ENCODE measurements at regions not wholly inside any gene's neighbourhood (a gene's known extent, or its start where the extent isn't known, plus 50 kb on each side); places are given as distances from the start of the nearest gene placed in this dataset.

- TF ChIP-seq POLR2AphosphoS5 (IDR thresholded peaks at IDR 0.05; ENCODE audit: low read depth, low read length): no peak
Observed at GRCh38 chr10:43843321-43844101, 194.8 kb upstream of the ZNF32 start.

- TF ChIP-seq FOXP2 (optimal IDR thresholded peaks at IDR 0.05; ENCODE audit: borderline replicate concordance, extremely low read depth, extremely low read length, insufficient read depth): no peak
- TF ChIP-seq REST (IDR thresholded peaks at IDR 0.05; ENCODE audit: insufficient read depth in 1 of 2, low read depth in 2 of 2, low read length in 2 of 2): no peak
- no peak for TF ChIP-seq SIN3A (IDR thresholded peaks at IDR 0.05; ENCODE audit: borderline replicate concordance, insufficient read depth, low read length)
- TF ChIP-seq TAF1 (IDR thresholded peaks at IDR 0.05; ENCODE audit: borderline replicate concordance, insufficient read depth, low read length): no peak
- no peak for TF ChIP-seq POLR2AphosphoS5 (IDR thresholded peaks at IDR 0.05; ENCODE audit: low read depth, low read length)
Observed at GRCh38 chr10:43842496-43842895, 193.8 kb upstream of the ZNF32 start.

- TF ChIP-seq REST (IDR thresholded peaks at IDR 0.05; ENCODE audit: insufficient read depth in 1 of 2, low read depth in 2 of 2, low read length in 2 of 2): no peak
- no peak for TF ChIP-seq TAF1 (IDR thresholded peaks at IDR 0.05; ENCODE audit: borderline replicate concordance, insufficient read depth, low read length)
- no peak for TF ChIP-seq SIN3A (IDR thresholded peaks at IDR 0.05; ENCODE audit: borderline replicate concordance, insufficient read depth, low read length)
- no peak for TF ChIP-seq FOXP2 (optimal IDR thresholded peaks at IDR 0.05; ENCODE audit: borderline replicate concordance, extremely low read depth, extremely low read length, insufficient read depth)
- no peak for TF ChIP-seq POLR2AphosphoS5 (IDR thresholded peaks at IDR 0.05; ENCODE audit: low read depth, low read length)
Observed at GRCh38 chr10:43842072-43842471, 193.4 kb upstream of the ZNF32 start.

GRCh38 chr10:43839973-43840372 is 191.3 kb upstream of the ZNF32 start:
- TF ChIP-seq POLR2AphosphoS5 (IDR thresholded peaks at IDR 0.05; ENCODE audit: low read depth, low read length) (no peak), TAF1 (IDR thresholded peaks at IDR 0.05; ENCODE audit: borderline replicate concordance, insufficient read depth, low read length) (no peak), REST (IDR thresholded peaks at IDR 0.05; ENCODE audit: insufficient read depth in 1 of 2, low read depth in 2 of 2, low read length in 2 of 2) (no peak), FOXP2 (optimal IDR thresholded peaks at IDR 0.05; ENCODE audit: borderline replicate concordance, extremely low read depth, extremely low read length, insufficient read depth) (no peak), SIN3A (IDR thresholded peaks at IDR 0.05; ENCODE audit: borderline replicate concordance, insufficient read depth, low read length) (no peak)

GRCh38 chr10:43827853-43828252 is 179.2 kb upstream of the ZNF32 start:
- TF ChIP-seq FOXP2 (optimal IDR thresholded peaks at IDR 0.05; ENCODE audit: borderline replicate concordance, extremely low read depth, extremely low read length, insufficient read depth): no peak
- no peak for TF ChIP-seq TAF1 (IDR thresholded peaks at IDR 0.05; ENCODE audit: borderline replicate concordance, insufficient read depth, low read length)
- no peak for TF ChIP-seq REST (IDR thresholded peaks at IDR 0.05; ENCODE audit: insufficient read depth in 1 of 2, low read depth in 2 of 2, low read length in 2 of 2)
- TF ChIP-seq SIN3A (IDR thresholded peaks at IDR 0.05; ENCODE audit: borderline replicate concordance, insufficient read depth, low read length): no peak
- TF ChIP-seq POLR2AphosphoS5 (IDR thresholded peaks at IDR 0.05; ENCODE audit: low read depth, low read length): no peak
